ENCODE measurements at regions not wholly inside any gene's neighbourhood (a gene's known extent, or its start where the extent isn't known, plus 50 kb on each side); places are given as distances from the start of the nearest gene placed in this dataset.

- no peak for TF ChIP-seq CTCF (IDR thresholded peaks at IDR 0.05; ENCODE audit: poor library complexity)
- TF ChIP-seq EZH2 (IDR thresholded peaks at IDR 0.05; ENCODE audit: borderline replicate concordance), result no peak
- TF ChIP-seq EZH2phosphoT487 (IDR thresholded peaks at IDR 0.05; ENCODE audit: low read depth, severe bottlenecking, unreplicated experiment), result no peak
Measured at GRCh38 chr14:65864549-65864948, 452.0 kb downstream of the FUT8 start.

All from hepatocyte (in vitro differentiated cells).